GM23248 (cell line): ENCODE measurements at regions not wholly inside any gene's neighbourhood (a gene's known extent, or its start where the extent isn't known, plus 50 kb on each side); places are given as distances from the start of the nearest gene placed in this dataset.

Experiments used
- EZH2 ChIP-seq: fragments of 200-600 bp; sonication (generic); IDR thresholded peaks from 2 replicates; pipeline ENCODE4 v1.6.1; 2018; ENCODE audit warnings: antibody characterized with exemption, mild to moderate bottlenecking; ENCODE audit not compliant: insufficient read depth, poor library complexity, severe bottlenecking
- EZH2phosphoT487 ChIP-seq: fragments of 200-600 bp; sonication (generic); IDR thresholded peaks from 2 replicates; pipeline ENCODE4 v1.6.1; 2018; ENCODE audit warnings: antibody characterized with exemption, moderate library complexity, mild to moderate bottlenecking, low read depth; ENCODE audit not compliant: insufficient read depth

- no peak for TF ChIP-seq EZH2phosphoT487
- TF ChIP-seq EZH2 = no peak
Observed at GRCh38 chr9:86718388-86719049, 228.8 kb downstream of the GAS1 start.
